ENCODE measurements at regions not wholly inside any gene's neighbourhood (a gene's known extent, or its start where the extent isn't known, plus 50 kb on each side); places are given as distances from the start of the nearest gene placed in this dataset.

DNA sequence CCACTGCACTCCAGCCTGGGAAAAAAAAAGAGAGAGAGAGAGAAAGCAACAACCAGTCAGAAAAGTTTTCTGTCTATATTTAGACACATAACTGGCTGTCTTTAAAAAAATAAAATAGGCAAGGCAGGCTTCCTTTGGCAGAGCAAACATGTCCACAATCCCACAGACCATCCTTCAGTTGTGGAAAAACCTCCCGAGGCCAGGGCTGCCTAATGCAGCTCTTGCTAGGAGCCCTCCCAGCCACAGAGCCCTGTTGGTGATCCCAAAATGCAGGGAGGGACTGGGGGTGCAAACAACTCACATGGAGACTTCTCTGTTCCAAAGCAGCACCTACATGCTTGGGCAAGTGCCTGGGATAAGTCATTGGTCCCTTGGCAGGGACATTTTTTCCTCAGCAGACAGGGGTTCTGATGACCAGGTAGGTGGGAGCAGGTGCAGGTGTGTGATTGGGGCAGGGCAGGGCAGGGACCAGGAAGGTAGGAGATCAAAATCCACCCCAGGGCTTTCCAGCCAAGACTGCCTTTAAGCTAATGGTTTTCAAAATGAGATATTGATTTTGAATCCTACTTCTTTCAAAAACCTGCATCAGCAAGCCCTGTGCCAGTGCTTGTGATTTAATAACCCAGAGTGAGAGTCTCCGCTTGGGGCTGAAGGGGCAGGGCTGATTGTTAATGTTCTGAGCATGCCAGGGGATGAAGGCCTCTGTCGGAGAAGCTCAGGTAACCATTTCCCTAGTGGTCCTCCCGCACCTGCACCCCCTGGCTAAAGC lies 178.5 kb downstream of the USP12 start:
- no peak for TF ChIP-seq EZH2phosphoT487 (IDR thresholded peaks at IDR 0.05; ENCODE audit: low read depth)
- TF ChIP-seq, protein P1, sequence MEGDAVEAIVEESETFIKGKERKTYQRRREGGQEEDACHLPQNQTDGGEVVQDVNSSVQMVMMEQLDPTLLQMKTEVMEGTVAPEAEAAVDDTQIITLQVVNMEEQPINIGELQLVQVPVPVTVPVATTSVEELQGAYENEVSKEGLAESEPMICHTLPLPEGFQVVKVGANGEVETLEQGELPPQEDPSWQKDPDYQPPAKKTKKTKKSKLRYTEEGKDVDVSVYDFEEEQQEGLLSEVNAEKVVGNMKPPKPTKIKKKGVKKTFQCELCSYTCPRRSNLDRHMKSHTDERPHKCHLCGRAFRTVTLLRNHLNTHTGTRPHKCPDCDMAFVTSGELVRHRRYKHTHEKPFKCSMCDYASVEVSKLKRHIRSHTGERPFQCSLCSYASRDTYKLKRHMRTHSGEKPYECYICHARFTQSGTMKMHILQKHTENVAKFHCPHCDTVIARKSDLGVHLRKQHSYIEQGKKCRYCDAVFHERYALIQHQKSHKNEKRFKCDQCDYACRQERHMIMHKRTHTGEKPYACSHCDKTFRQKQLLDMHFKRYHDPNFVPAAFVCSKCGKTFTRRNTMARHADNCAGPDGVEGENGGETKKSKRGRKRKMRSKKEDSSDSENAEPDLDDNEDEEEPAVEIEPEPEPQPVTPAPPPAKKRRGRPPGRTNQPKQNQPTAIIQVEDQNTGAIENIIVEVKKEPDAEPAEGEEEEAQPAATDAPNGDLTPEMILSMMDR (IDR thresholded peaks at IDR 0.05; ENCODE audit: low read depth, low read length): no peak

All from OCI-LY3 (cell line).